ENCODE measurements at regions not wholly inside any gene's neighbourhood (a gene's known extent, or its start where the extent isn't known, plus 50 kb on each side); places are given as distances from the start of the nearest gene placed in this dataset.

DNA sequence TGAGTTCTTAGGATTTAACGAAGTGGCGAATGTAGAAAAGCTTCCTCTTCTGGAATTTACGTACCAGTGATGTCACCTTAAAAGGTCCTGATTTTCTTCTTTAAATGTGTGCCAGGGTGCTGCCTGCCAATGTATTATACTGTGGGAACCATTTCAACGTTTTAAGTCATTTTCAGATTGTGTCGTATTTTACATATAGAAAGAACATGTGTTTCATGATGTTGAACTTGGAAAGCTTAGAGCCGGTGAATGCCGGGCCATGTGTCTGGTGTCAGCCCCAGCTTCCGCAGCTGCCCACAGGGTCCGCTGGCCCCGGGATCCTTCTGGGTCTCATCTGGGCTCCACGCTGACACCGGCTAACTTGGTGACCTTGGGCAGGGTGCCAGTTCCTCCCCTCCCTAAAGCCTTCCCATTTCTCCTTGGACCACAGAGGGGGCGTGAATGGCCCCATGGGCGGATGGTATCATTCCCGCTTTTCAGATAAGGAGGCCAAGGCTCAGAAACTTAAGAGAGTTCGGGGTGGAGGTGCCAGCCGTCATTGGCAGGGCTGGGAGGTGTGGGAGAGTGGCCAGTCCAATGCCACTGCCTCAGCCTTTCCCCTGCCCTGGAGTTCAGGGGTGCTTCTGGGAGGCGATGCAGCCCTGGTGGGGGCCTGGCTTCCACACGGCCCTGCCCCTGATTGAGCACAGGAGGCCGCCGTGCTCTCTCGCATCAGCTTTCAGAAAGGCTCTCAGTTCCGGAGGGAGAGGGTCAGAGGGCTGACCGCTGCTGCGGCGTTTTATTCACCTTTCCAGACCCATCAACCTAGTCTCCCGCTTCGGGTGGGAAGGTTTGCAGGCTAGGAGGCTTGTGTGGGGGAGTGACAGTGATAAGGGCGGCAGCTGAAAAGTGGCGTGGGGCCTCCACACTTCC, 68.8 kb upstream of the CIBAR2 start:
- H3K4me1 ChIP-seq (ENCODE audit: control insufficient read depth, insufficient read depth, low read length), result peaks cover under 1% of the 10 kb centered on the region; the same call in 1 of the 2 replicates
- H3K27ac ChIP-seq (ENCODE audit: low read length), result no peak overlapping the region
- no peak for ATAC-seq
- BruUV-seq (replicated peaks), result no TSS peak
- no peaks in the 10 kb centered on the region for H3K27me3 ChIP-seq (ENCODE audit: control insufficient read depth, insufficient read depth, low read length)
- ChIA-PET POLR2A (no interaction called here), CTCF (interaction anchor here (0.6 kb wide), 1 partner anchor 26 kb away, joined by 7 read pairs; no protein-coding TSS in a partner anchor)
- H3K36me3 ChIP-seq (ENCODE audit: control insufficient read depth, insufficient read depth, low read length), result no peaks in the 10 kb centered on the region
- H3K9me3 ChIP-seq (ENCODE audit: control insufficient read depth, insufficient read depth, low read depth, low read length), result peaks cover 5% of the 10 kb centered on the region; the same call in 1 of the 2 replicates
- in situ Hi-C loops (cut with HindIII; ENCODE audit: low pct_unique_long_range_greater_than_20kb, low sequenced_read_pairs), result no loop called here
- TF ChIP-seq, protein P1, sequence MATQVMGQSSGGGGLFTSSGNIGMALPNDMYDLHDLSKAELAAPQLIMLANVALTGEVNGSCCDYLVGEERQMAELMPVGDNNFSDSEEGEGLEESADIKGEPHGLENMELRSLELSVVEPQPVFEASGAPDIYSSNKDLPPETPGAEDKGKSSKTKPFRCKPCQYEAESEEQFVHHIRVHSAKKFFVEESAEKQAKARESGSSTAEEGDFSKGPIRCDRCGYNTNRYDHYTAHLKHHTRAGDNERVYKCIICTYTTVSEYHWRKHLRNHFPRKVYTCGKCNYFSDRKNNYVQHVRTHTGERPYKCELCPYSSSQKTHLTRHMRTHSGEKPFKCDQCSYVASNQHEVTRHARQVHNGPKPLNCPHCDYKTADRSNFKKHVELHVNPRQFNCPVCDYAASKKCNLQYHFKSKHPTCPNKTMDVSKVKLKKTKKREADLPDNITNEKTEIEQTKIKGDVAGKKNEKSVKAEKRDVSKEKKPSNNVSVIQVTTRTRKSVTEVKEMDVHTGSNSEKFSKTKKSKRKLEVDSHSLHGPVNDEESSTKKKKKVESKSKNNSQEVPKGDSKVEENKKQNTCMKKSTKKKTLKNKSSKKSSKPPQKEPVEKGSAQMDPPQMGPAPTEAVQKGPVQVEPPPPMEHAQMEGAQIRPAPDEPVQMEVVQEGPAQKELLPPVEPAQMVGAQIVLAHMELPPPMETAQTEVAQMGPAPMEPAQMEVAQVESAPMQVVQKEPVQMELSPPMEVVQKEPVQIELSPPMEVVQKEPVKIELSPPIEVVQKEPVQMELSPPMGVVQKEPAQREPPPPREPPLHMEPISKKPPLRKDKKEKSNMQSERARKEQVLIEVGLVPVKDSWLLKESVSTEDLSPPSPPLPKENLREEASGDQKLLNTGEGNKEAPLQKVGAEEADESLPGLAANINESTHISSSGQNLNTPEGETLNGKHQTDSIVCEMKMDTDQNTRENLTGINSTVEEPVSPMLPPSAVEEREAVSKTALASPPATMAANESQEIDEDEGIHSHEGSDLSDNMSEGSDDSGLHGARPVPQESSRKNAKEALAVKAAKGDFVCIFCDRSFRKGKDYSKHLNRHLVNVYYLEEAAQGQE (IDR thresholded peaks at IDR 0.05; ENCODE audit: insufficient read depth in 1 of 2, low read depth in 2 of 2, low read length in 1 of 2), result no peak
- TF ChIP-seq SIN3A (IDR thresholded peaks at IDR 0.05; ENCODE audit: borderline replicate concordance, insufficient read depth, low read depth, low read length) (no peak), TCF7L2 (IDR thresholded peaks at IDR 0.05; ENCODE audit: low read depth, low read length) (no peak), POLR2AphosphoS5 (IDR thresholded peaks at IDR 0.05; ENCODE audit: low read depth, low read length) (no peak)
- TF ChIP-seq, protein P2, sequence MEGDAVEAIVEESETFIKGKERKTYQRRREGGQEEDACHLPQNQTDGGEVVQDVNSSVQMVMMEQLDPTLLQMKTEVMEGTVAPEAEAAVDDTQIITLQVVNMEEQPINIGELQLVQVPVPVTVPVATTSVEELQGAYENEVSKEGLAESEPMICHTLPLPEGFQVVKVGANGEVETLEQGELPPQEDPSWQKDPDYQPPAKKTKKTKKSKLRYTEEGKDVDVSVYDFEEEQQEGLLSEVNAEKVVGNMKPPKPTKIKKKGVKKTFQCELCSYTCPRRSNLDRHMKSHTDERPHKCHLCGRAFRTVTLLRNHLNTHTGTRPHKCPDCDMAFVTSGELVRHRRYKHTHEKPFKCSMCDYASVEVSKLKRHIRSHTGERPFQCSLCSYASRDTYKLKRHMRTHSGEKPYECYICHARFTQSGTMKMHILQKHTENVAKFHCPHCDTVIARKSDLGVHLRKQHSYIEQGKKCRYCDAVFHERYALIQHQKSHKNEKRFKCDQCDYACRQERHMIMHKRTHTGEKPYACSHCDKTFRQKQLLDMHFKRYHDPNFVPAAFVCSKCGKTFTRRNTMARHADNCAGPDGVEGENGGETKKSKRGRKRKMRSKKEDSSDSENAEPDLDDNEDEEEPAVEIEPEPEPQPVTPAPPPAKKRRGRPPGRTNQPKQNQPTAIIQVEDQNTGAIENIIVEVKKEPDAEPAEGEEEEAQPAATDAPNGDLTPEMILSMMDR (IDR thresholded peaks at IDR 0.05), result no peak
- intact Hi-C loops (cut with micrococcal nuclease; ENCODE audit: unreplicated experiment), result no loop called here
- H3K4me3 ChIP-seq (ENCODE audit: low read depth in 2 of 2, low read length in 2 of 2), result no peak overlapping the region
- DNase-seq (ENCODE audit: low read depth, low spot score), result no peak

DNA sequence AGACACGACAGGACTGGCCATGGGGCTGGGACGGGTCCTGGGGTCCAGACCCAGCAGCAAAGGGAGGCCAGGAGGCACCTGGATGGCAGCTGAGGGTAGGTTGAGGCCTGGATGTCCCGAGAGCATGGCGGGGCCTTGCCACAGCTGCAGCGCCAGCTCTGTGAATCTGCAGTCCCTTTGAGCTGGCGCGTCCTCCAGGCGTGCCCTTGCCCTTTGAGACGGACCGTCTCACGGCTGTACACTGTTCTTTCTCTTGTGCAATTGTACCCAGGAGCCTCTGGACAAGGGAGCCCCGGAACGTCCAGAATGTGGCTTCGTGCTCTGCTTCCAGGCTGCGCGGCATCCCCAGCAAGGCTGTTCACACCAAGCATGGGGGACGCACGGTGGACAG, 69.5 kb upstream of the CIBAR2 start:
- no peaks in the 10 kb centered on the region for H3K36me3 ChIP-seq (ENCODE audit: control insufficient read depth, insufficient read depth, low read length)
- H3K27ac ChIP-seq (ENCODE audit: low read length), result no peak overlapping the region
- no peaks in the 10 kb centered on the region for H3K27me3 ChIP-seq (ENCODE audit: control insufficient read depth, insufficient read depth, low read length)
- in situ Hi-C loops (cut with HindIII; ENCODE audit: low pct_unique_long_range_greater_than_20kb, low sequenced_read_pairs), result no loop called here
- ATAC-seq (no peak; the same call in 1 of the 2 replicates), DNase-seq (ENCODE audit: low read depth, low spot score) (no peak)
- no TSS peak for BruUV-seq (replicated peaks)
- TF ChIP-seq, protein P2 (IDR thresholded peaks at IDR 0.05), result no peak
- TF ChIP-seq POLR2AphosphoS5 (IDR thresholded peaks at IDR 0.05; ENCODE audit: low read depth, low read length) (no peak), TCF7L2 (IDR thresholded peaks at IDR 0.05; ENCODE audit: low read depth, low read length) (no peak), SIN3A (IDR thresholded peaks at IDR 0.05; ENCODE audit: borderline replicate concordance, insufficient read depth, low read depth, low read length) (no peak)
- TF ChIP-seq, protein P1 (IDR thresholded peaks at IDR 0.05; ENCODE audit: insufficient read depth in 1 of 2, low read depth in 2 of 2, low read length in 1 of 2), result no peak
- intact Hi-C loops (cut with micrococcal nuclease; ENCODE audit: unreplicated experiment), result no loop called here
- POLR2A ChIA-PET, result no interaction called here
- H3K9me3 ChIP-seq (ENCODE audit: control insufficient read depth, insufficient read depth, low read depth, low read length), result peaks cover 5% of the 10 kb centered on the region; the same call in 1 of the 2 replicates
- no peaks in the 10 kb centered on the region; the same call in 1 of the 2 replicates for H3K4me1 ChIP-seq (ENCODE audit: control insufficient read depth, insufficient read depth, low read length)
- CTCF ChIA-PET, result no interaction called here
- H3K4me3 ChIP-seq (ENCODE audit: low read depth in 2 of 2, low read length in 2 of 2), result no peak overlapping the region
